CD4-positive, CD25-positive, alpha-beta regulatory T cell (primary cell): ENCODE measurements at regions not wholly inside any gene's neighbourhood (a gene's known extent, or its start where the extent isn't known, plus 50 kb on each side); places are given as distances from the start of the nearest gene placed in this dataset.

ENCODE experiments used
- ATAC-seq, 2 donors: fragments of 150-1000 bp; cut with Tn5 transposase; one replicate each; pipeline ENCODE4 v1.10.0; 2021; ENCODE audit warnings: low read depth in 2 of 2, moderate number of reproducible peaks in 2 of 2, moderate library complexity in 1 of 2
- DNase-seq, 3 donors: peaks; one replicate each; pipeline versions ENCODE4 v3.0.0 to v3.0.0-alpha.2; 2012 to 2022; ENCODE audit warnings: mixed read lengths in 1 of 3
- H3K27ac ChIP-seq: one replicate; pipeline ENCODE4 v1.7.0; 2013; ENCODE audit warnings: mild to moderate bottlenecking, low read length; ENCODE audit not compliant: insufficient read depth, poor library complexity, severe bottlenecking
- H3K27me3 ChIP-seq: one replicate; pipeline ENCODE4 v1.7.0; 2013; ENCODE audit warnings: low read length; ENCODE audit not compliant: control insufficient read depth, insufficient read depth
- H3K36me3 ChIP-seq: one replicate; pipeline ENCODE4 v1.7.0; 2013; ENCODE audit warnings: mild to moderate bottlenecking, low read length, moderate library complexity; ENCODE audit not compliant: control insufficient read depth, insufficient read depth
- H3K4me1 ChIP-seq: 2 replicates; pipeline ENCODE4 v1.7.0; 2013; ENCODE audit warnings: mild to moderate bottlenecking, low read length; ENCODE audit not compliant: insufficient read depth, control insufficient read depth, poor library complexity, severe bottlenecking
- H3K4me3 ChIP-seq: one replicate; pipeline ENCODE4 v1.7.0; 2013; ENCODE audit warnings: low read depth, mild to moderate bottlenecking, low read length, moderate library complexity
- H3K9me3 ChIP-seq, 2 experiments: 1 replicate in 1 of 2; 2 replicates in 1 of 2; pipeline ENCODE4 v1.7.0; 2013; ENCODE audit warnings: low read length in 2 of 2, mild to moderate bottlenecking in 1 of 2, moderate library complexity in 1 of 2; ENCODE audit not compliant: control insufficient read depth in 2 of 2
- H3K27ac Mint-ChIP-seq, 3 donors: one replicate each; pipeline ENCODE4 v1.8.0; 2020 to 2022; ENCODE audit warnings: mild to moderate bottlenecking in 3 of 3, mixed read lengths in 3 of 3, moderate library complexity in 2 of 3
- H3K27me3 Mint-ChIP-seq: one replicate; pipeline ENCODE4 v1.8.0; 2022; ENCODE audit warnings: mild to moderate bottlenecking, mixed read lengths
- H3K36me3 Mint-ChIP-seq: one replicate; pipeline ENCODE4 v1.8.0; 2020; ENCODE audit warnings: mixed read lengths
- H3K4me1 Mint-ChIP-seq, 4 donors: one replicate each; pipeline ENCODE4 v1.8.0; 2020 to 2022; ENCODE audit warnings: mixed read lengths in 4 of 4, mild to moderate bottlenecking in 1 of 4
- H3K4me3 Mint-ChIP-seq, 4 donors: one replicate each; pipeline ENCODE4 v1.8.0; 2020 to 2022; ENCODE audit warnings: mild to moderate bottlenecking in 4 of 4, mixed read lengths in 4 of 4, moderate library complexity in 3 of 4
- H3K9me3 Mint-ChIP-seq, 7 donors: one replicate each; pipeline ENCODE4 v1.8.0; 2020 to 2022; ENCODE audit warnings: mixed read lengths in 7 of 7, mild to moderate bottlenecking in 3 of 7, moderate library complexity in 2 of 7

GRCh38 chr20:19108155-19108554, 104.3 kb upstream of the SLC24A3 start:
- no peaks in the 10 kb centered on the region for H3K4me1 Mint-ChIP-seq

GRCh38 chr20:19110285-19110684, 102.2 kb upstream of the SLC24A3 start:
- Histone ChIP-seq H3K27ac (no peak overlapping the region), H3K27me3 (no peaks in the 10 kb centered on the region), H3K4me3 (no peak overlapping the region), H3K4me1 (no peaks in the 10 kb centered on the region), H3K9me3 (no peaks in the 10 kb centered on the region), H3K36me3 (no peaks in the 10 kb centered on the region)
- DNase-seq (no peak), ATAC-seq (no peak)
- H3K4me1 Mint-ChIP-seq: no peaks in the 10 kb centered on the region
- H3K27me3 Mint-ChIP-seq: no peaks in the 10 kb centered on the region
- H3K9me3 Mint-ChIP-seq: peaks cover 0 to 2% (median 0%) of the 10 kb centered on the region in 7 donors
- no peak overlapping the region for H3K27ac Mint-ChIP-seq
- no peak overlapping the region for H3K4me3 Mint-ChIP-seq
- no peaks in the 10 kb centered on the region for H3K36me3 Mint-ChIP-seq

More at GRCh38 chr20:19108155-19108554, 104.3 kb upstream of the SLC24A3 start:
- H3K9me3 Mint-ChIP-seq: no peaks in the 10 kb centered on the region
- H3K4me3 ChIP-seq: no peak overlapping the region
- ATAC-seq (no peak), DNase-seq (no peak)
- no peaks in the 10 kb centered on the region for H3K27me3 ChIP-seq
- H3K4me1 ChIP-seq: no peaks in the 10 kb centered on the region
- H3K36me3 Mint-ChIP-seq: no peaks in the 10 kb centered on the region
- no peak overlapping the region for H3K27ac Mint-ChIP-seq
- no peaks in the 10 kb centered on the region for H3K36me3 ChIP-seq
- H3K27me3 Mint-ChIP-seq: no peaks in the 10 kb centered on the region
- no peak overlapping the region for H3K27ac ChIP-seq
- no peak overlapping the region for H3K4me3 Mint-ChIP-seq
- no peaks in the 10 kb centered on the region for H3K9me3 ChIP-seq

- H3K9me3 ChIP-seq: no peaks in the 10 kb centered on the region
- no peak overlapping the region for H3K4me3 ChIP-seq
- H3K27ac ChIP-seq: no peak overlapping the region
- no peak overlapping the region for H3K4me3 Mint-ChIP-seq
- no peaks in the 10 kb centered on the region for H3K4me1 ChIP-seq
- H3K9me3 Mint-ChIP-seq: peaks cover 0 to 4% (median 0%) of the 10 kb centered on the region in 7 donors
- H3K36me3 Mint-ChIP-seq: no peaks in the 10 kb centered on the region
- DNase-seq (no peak), ATAC-seq (no peak)
- H3K4me1 Mint-ChIP-seq: no peaks in the 10 kb centered on the region
- no peaks in the 10 kb centered on the region for H3K36me3 ChIP-seq
- no peak overlapping the region for H3K27ac Mint-ChIP-seq
- no peaks in the 10 kb centered on the region for H3K27me3 ChIP-seq
- no peaks in the 10 kb centered on the region for H3K27me3 Mint-ChIP-seq
Measured at GRCh38 chr20:19110881-19111460, 101.5 kb upstream of the SLC24A3 start.

- peaks cover 0 to 4% (median 0%) of the 10 kb centered on the region in 7 donors for H3K9me3 Mint-ChIP-seq
- H3K36me3 Mint-ChIP-seq: no peaks in the 10 kb centered on the region
- H3K4me3 ChIP-seq: no peak overlapping the region
- H3K27ac ChIP-seq: no peak overlapping the region
- DNase-seq: no peak
- no peaks in the 10 kb centered on the region for H3K4me1 ChIP-seq
- H3K27ac Mint-ChIP-seq: no peak overlapping the region
- H3K4me1 Mint-ChIP-seq: no peaks in the 10 kb centered on the region
- no peaks in the 10 kb centered on the region for H3K36me3 ChIP-seq
- ATAC-seq: no peak
- H3K4me3 Mint-ChIP-seq: no peak overlapping the region
- H3K27me3 Mint-ChIP-seq: no peaks in the 10 kb centered on the region
- H3K9me3 ChIP-seq: no peaks in the 10 kb centered on the region
- H3K27me3 ChIP-seq: no peaks in the 10 kb centered on the region
Measured at GRCh38 chr20:19112828-19113227, 99.6 kb upstream of the SLC24A3 start.

- Mint-ChIP-seq H3K4me1 (no peaks in the 10 kb centered on the region), H3K9me3 (peaks cover 0 to 4% (median 0%) of the 10 kb centered on the region in 7 donors), H3K4me3 (no peak overlapping the region), H3K36me3 (no peaks in the 10 kb centered on the region), H3K27ac (no peak overlapping the region), H3K27me3 (no peaks in the 10 kb centered on the region)
- Histone ChIP-seq H3K9me3 (no peaks in the 10 kb centered on the region), H3K4me1 (no peaks in the 10 kb centered on the region), H3K36me3 (no peaks in the 10 kb centered on the region), H3K27ac (no peak overlapping the region), H3K4me3 (no peak overlapping the region), H3K27me3 (no peaks in the 10 kb centered on the region)
- no peak for DNase-seq
- ATAC-seq: no peak
Measured at GRCh38 chr20:19113343-19113930, 99.0 kb upstream of the SLC24A3 start.

GRCh38 chr20:19114410-19114809, 98.0 kb upstream of the SLC24A3 start:
- H3K9me3 Mint-ChIP-seq: peaks cover 0 to 4% (median 0%) of the 10 kb centered on the region in 7 donors
- no peaks in the 10 kb centered on the region for H3K4me1 Mint-ChIP-seq
- Histone ChIP-seq H3K4me3 (no peak overlapping the region), H3K9me3 (no peaks in the 10 kb centered on the region), H3K36me3 (no peaks in the 10 kb centered on the region), H3K27me3 (no peaks in the 10 kb centered on the region), H3K27ac (no peak overlapping the region), H3K4me1 (no peaks in the 10 kb centered on the region)
- DNase-seq (no peak), ATAC-seq (no peak)
- no peak overlapping the region for H3K27ac Mint-ChIP-seq
- H3K4me3 Mint-ChIP-seq: no peak overlapping the region
- no peaks in the 10 kb centered on the region for H3K36me3 Mint-ChIP-seq
- no peaks in the 10 kb centered on the region for H3K27me3 Mint-ChIP-seq

GRCh38 chr20:19115581-19115980, 96.9 kb upstream of the SLC24A3 start:
- H3K27me3 Mint-ChIP-seq: no peaks in the 10 kb centered on the region
- H3K4me1 Mint-ChIP-seq: no peaks in the 10 kb centered on the region
- Histone ChIP-seq H3K4me1 (no peaks in the 10 kb centered on the region), H3K4me3 (no peak overlapping the region), H3K27ac (no peak overlapping the region), H3K9me3 (no peaks in the 10 kb centered on the region), H3K36me3 (no peaks in the 10 kb centered on the region), H3K27me3 (no peaks in the 10 kb centered on the region)
- no peak for ATAC-seq
- no peak for DNase-seq
- H3K4me3 Mint-ChIP-seq: no peak overlapping the region
- no peak overlapping the region for H3K27ac Mint-ChIP-seq
- H3K9me3 Mint-ChIP-seq: peaks cover 0 to 4% (median 0%) of the 10 kb centered on the region in 7 donors
- H3K36me3 Mint-ChIP-seq: no peaks in the 10 kb centered on the region

- Histone ChIP-seq H3K9me3 (no peaks in the 10 kb centered on the region), H3K4me1 (no peaks in the 10 kb centered on the region), H3K27ac (no peak overlapping the region), H3K36me3 (no peaks in the 10 kb centered on the region), H3K4me3 (no peak overlapping the region), H3K27me3 (no peaks in the 10 kb centered on the region)
- ATAC-seq (no peak), DNase-seq (no peak)
- H3K9me3 Mint-ChIP-seq: peaks cover 0 to 4% (median 0%) of the 10 kb centered on the region in 7 donors
- no peaks in the 10 kb centered on the region for H3K36me3 Mint-ChIP-seq
- H3K27me3 Mint-ChIP-seq: peaks cover 4% of the 10 kb centered on the region
- H3K4me1 Mint-ChIP-seq: no peaks in the 10 kb centered on the region
- no peak overlapping the region for H3K27ac Mint-ChIP-seq
- H3K4me3 Mint-ChIP-seq: no peak overlapping the region
Measured at GRCh38 chr20:19120011-19120410, 92.4 kb upstream of the SLC24A3 start.
